GM18867 (cell line): ENCODE measurements at regions not wholly inside any gene's neighbourhood (a gene's known extent, or its start where the extent isn't known, plus 50 kb on each side); places are given as distances from the start of the nearest gene placed in this dataset.
A peak's percentile ranks its signal among the peaks of the same experiment; 100 is the strongest.
"Not testable (repeated sequence)": the region's sequence is repeated elsewhere in the genome, so short reads cannot be mapped to it uniquely, and the experiment has no call there.

Experiments
- ATAC-seq: cut with Tn5 transposase; IDR thresholded peaks from one replicate; pipeline ENCODE4 v1.9.1; 2021; ENCODE audit warnings: mild to moderate bottlenecking, moderate library complexity; ENCODE audit not compliant: unreplicated experiment

DNA sequence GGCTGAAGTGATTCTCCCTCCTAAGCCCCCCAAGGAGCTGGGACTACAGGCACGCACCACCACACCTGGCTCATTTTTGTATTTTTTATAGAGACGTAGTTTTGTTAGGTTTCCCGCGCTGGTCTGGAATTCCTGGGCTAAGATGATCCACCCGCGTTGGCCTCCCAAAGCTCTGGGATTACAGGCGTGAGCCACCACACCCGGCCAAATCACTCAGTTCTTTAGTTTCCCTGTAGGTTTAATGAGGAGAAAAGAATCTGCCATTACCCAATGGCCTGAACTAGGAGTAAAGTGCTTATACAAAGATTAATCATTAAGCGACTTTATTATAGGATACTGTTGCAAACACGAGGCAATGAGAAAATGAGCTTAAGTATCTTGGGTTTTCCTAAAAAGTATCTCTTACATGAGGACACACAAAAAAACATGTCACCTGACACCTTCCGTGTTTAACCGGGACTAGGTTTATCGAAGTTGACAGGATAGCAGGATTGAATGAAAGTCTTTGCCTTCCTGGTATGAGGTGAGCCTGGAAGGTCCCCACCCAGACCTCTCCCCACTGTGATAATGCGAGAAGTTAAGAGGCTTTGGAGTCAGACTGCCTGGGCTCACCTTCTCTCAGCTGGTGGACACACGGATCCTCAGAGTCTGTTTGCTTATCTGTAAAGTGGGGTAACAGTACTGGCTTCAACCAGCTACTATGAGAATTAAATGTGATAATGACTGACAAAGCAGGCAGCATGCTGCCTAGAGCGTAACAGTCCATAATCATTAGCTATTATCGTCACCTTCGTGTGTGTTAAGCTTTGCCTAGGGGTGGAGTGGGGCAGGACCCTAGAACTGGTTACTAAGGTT, 133.5 kb upstream of the KRAS start:
- no peak for ATAC-seq

DNA sequence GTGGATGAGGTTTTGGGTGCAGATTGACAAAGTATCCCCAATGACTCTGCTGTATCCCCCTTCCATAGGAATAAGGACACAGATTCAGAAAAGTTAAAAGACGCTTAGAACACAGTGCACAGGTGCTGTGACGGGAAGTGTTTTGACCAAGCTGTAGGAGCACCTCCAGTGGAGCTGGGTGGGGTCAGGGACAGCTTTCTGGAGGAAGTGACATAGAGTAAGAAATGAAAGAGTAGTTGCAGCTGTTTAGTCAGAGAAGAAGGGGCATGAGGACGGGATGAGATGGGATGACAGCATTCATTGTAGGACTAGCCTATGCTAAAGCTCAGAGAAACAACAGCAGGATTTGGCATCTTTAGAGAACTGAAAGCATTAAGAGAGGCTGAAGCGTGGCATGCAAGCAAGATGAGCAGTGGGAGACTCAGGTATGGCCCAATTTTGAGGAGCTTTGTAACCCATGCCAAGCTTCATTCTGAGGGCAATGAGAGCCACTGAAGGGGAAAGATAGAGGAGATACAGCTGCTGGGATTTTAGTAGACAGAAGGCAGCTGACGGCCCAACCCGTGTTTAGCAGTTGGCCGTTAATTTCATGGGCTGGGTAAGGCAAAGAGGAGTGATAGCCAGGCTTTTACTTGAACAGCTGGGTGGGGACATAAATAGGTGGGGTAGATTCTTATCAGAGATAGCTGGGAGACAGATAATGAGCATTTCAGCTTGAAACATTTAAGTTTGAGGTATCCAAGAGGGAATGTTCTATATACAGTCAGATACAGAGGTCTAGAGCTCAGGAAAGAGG, 131.8 kb upstream of the KRAS start:
- ATAC-seq = no peak

DNA sequence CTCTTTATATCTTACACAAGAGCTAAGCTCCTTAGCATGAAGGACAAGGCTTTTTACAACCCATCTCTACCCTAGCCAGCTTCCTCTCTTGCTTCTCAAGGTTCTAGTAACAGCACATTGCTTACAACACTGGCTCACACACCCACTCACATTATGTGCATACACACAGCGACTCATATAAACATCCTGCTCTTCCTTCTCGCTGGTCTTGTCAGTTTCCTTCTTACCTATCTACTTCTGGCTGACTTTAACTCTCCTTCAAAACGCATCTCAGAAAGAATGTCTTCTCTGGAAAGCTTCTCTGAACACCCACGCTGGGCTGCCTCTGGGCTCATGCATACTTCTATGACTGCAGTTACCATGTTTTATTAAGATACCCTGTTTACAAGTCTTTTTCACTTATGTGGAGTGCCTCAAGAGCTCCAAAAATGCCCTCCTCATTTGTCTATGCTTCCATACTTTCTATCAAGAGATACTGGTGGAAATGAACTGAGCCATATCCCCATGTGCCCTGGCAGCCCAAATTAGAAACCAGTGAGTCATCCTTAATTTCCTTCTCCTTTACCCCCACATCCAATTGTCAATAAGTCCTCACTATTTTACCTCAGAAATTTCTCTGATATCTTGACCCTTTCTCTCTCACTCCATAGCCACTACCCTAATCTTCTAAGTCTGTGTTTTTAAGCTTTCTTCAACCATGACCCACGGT, 126.9 kb upstream of the KRAS start:
- ATAC-seq = peak; percentile 68

DNA sequence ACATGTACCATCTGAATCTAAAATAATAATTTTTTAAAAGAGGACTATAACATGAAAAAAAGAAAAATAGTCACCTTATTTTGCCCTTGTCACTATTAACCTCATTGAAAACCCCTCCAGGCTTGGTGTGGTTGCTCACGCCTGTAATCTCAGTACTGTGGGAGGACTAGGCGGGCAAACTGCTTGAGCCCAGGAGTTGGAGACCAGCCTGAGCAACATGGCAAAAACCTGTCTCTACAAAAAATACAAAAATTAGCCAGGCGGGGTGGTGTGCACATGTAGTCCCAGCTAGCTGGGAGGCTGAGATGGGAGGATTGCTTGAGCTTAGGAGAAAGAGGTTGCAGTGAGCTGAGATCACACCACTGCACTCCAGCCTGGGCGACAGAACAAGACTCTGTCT, 126.3 kb upstream of the KRAS start:
- no peak for ATAC-seq

DNA sequence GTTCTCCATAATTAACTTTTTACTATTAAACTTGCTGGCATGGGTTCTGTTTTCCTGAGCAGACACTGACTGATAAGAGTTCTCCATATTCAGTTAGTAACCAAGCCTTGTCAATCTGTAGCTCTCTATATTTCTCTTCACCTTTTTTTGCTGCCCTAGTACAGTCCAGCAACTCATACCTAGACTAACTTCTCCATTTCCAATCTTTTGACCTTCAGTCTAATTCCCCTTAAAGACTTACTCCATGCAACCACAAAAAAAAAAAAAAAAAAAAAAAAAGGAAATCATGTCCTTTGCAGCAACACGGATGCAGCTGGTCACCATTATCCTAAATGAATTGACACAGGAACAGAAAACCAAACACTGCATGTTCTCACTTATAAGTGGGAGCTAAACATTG, 125.7 kb upstream of the KRAS start:
- ATAC-seq = no peak

DNA sequence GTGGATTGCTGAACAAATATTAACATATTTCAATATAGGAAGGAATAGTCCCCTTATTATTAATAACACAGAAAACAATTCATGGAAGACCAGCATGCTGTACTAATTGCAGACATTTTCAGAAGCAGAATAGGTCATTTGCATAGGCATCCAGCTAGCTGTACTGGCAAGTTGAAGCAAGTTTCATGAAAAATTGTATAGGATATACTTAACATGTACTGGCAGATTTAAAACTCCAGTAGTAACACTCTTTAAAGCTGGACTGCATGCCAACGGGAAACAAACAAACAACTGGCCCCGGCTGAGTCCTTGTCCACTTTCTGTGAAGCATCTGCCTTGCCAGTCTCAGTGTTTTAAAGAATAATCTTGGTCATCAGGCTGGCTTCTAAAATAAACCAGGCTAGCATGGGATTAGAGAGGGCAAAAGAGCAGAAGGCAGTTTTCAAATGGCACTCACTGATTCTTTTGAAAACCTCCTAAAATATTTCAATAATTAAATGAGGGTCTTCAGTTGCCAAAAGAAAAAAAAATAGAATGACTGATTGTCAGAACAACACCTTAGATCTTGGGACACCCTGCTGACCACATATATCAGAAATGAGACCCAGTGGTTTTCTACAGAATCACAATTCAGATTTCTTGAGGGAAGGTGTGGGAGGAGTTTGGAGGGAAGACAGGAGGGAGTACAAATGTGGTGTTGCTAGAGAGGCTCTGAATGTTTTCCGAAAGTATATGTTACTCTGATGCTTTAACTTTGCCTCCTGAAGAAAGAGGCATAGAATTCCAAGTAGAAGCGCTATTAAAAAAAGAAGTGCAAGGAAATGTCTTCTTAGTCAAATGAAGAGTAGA, 122.5 kb upstream of the KRAS start:
- peak; percentile 53 for ATAC-seq

DNA sequence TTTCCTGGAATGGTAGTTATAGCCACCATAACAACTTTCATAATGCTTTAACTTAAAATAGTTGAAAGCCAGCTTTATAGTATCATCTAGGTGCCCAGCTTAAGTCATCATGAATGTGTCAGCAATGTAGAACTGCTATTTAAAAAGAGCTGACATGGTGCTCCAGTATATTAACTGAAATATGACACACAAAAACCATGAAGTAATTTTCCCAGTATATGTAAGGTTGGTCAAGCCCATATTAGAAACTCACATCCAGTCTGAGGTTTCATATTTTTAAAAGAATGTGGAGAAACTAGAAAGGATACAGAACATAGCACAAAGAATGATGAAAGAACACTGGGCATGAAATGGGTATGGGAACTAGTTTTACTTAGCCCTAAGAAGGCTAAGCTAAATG, 121.3 kb upstream of the KRAS start:
- no peak for ATAC-seq

DNA sequence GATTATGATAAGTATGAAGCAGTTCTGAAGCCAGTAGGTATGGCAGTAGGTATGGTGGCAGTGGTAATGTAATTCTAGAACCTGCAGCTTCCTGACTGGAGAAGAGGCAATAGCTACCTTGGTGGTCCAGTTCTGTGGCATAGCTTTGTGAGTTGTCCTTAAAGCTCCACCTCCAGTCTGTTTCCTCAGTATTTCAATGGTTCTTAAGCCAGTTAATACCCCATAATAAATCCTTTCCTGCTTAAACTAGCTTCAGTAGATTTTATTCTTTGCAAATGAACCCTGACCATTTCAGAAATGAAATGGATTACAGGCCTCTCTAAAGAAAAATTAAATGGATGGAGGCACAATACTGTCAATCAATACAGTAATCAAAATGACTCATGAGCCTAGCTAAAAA, 117.8 kb upstream of the KRAS start:
- ATAC-seq = no peak

DNA sequence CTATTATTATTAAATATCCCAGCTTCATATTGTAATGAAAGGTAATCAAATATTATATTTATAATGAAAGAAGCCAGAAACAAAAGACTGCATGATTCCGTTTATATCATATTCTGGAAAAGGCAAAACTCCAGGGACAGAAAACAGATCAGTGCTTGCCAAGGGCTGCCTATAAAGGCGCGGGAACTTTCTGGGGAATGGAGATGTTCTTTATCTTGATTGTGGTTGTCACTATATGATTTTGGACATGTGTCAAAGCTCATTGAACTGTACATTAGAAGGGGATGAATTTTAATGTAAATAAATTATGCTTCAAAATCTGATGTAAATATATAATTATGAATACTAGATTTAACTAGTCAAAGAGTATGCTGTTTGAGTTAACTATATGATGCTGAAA, 115.4 kb upstream of the KRAS start:
- ATAC-seq = no peak

DNA sequence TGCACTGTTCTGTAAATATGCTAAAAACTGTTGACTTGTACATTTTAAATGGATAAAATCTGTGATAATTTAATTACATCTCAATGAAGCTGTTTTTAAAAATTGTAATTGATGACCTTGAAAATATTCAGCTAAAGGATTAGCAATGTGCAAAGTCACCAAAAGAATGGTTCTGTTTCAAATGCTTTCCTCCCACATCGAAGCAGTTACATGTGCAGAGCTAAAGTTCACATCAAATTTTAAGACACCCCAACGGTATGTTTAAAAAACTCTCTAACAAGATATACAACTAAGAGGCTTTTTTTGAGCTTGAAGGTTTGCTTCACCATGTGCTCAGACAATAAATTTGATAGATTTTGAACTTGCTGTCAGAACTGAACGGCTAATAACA, 114.6 kb upstream of the KRAS start:
- peak; percentile 15 for ATAC-seq

DNA sequence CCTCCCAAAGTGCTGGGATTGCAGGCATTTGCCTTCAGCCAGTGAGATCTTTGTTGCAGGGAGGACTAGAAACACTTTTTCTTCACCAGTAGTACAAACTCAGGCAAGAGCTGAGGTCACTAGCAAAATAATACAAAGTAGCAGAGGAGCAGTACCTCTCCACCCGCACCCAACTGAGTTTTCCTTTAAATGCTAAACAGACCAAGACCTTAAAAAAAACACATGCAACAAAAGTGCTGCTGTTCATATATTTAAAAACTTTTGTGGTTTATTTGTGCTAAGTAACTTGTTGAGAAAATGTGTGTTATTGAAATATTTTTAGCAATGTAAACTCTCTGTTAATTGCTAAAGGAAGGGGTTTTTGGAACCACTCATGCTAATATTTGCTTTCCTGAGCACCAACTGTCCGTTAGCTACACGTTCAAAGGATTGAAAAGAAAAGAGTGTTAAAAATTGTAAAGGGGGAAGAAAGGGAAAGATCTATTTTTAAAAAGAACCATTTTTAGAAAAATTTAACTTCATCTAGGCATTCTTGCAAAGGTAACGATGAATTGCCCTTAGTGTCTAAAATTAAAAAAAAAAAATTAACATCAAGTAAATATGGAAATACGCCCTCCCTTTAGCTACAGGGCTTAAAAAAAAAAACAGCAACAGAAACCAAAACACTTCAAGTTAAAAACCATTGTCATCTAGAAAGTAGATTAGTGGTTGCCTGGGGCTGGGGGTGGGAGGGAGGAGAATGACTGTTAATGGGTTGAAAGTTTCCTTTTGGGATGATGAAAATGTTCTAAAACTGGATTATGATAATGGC, 114.0 kb upstream of the KRAS start:
- peak; percentile 89 for ATAC-seq

DNA sequence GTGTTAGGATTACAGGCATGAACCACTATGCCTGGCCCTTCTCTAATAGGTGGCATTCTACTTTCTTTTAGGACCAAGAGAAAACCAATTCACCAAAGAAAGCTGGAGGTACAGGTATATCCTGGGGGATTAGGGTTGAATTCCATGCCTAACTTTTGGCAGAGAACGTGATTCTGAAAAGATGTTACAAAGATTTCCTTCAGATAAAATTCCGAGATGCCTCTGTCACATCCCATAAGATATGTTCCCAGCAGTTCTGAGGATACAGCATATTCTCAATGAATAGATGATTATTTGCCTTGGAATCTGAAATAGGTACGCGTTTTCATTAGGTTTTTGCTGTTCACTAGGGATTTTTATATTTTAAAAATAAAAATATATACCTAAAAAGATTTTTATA, 111.9 kb upstream of the KRAS start:
- ATAC-seq = no peak

DNA sequence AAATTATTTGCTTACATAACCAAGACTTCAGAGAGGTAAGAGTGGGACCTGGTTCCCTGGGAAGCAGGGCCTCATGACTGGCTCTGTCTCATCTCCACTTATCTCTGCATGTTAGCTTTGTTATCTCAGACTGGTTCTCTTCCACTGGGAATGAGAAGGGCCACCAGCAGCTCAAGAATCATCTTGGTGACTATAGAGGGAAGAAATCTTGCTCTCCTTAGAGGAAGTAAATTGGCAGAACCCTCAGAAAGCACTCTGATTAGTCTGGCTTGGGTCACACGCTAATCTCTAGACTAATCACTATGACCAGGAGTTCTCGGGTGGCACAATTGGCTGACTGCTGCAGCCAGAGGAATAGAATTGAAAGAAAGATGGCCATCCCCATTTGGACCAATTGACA, 110.8 kb upstream of the KRAS start:
- no peak for ATAC-seq

DNA sequence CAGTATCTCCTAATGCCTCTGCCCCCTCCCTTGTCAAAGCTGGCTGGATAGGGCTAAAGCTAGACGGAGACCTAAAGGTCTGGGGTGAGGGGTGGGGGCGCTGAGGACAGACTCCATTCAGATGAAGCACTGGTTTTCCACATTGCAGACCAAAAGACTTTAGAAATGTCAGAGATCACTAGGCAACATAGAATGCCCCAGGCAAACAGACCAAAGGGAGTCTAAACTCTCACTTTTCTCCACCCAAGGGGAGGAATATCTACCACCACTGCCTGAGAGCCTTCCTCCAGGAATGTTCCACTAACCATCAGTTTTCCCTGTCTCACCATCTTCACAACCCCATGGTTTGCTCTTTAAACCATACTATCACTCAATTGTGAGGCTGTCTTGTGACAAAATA, 106.9 kb upstream of the KRAS start:
- ATAC-seq = no peak

DNA sequence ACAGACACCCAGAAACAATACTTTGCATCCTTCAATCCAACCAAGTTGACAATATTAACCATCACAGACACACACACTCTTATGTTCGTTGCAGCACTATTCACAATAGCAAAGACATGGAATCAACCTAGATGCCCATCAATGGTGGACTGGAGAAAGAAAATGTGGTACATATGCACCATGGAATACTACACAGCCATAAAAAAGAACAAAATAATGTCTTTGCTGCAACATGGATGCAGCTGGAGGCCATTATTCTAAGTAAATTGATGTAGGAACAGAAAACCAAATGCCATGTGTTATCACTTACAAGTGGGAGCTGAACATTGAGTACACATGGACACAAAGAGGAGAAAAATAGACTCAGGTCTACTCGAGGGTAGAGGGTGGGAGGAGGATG, 102.2 kb upstream of the KRAS start:
- not testable (repeated sequence) for ATAC-seq

DNA sequence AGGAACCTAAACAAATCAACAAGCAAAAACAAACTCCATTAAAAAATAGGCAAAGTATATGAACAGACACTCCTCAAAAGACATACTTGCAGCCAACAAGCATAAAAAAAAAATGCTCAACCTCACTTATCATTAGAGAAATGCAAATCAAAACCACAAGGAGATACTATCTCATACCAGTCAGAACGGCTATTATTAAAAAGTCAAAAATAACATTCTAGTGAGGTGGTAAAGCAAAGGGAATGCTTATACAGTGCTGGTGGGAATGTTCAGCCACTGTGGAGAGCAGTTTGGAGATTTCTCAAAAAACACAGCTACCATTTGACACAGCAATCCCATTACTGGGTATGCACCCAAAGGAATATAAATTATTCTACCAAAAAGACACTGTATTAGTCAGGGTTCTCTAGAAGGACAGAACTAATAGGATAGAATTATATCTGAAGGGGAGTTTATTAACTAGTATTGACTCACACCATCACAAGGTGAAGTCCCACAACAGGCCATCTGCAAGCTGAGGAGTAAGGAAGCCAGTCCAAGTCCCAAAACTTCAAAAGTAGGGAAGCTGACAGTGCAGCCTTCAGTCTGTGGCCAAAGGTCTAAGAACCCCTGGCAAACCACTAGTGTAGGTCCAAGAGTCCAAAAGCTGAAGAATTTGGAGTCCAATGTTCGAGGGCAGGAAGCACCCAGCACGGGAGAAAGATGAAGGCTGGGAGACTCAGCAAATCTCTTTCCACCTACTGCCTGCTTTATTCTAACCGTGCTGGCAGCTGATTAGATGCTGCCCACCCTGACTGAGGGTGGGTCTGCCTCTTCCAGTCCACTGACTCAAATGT, 101.6 kb upstream of the KRAS start:
- ATAC-seq = peak; percentile 81

DNA sequence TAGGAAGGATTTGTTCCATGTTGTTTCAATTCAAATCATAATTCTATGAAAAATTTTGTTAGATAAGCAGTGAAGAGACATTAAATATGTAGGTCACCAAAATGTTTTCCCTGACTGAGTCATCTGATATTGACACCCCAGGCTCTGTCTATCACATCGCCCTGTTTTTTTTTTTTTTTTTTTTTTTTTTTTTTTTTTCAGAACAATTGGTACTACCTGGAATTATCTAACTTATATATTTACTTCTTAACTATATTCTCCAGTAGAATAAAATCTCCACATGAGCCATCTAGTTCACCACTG, 97.8 kb upstream of the KRAS start:
- ATAC-seq = no peak

DNA sequence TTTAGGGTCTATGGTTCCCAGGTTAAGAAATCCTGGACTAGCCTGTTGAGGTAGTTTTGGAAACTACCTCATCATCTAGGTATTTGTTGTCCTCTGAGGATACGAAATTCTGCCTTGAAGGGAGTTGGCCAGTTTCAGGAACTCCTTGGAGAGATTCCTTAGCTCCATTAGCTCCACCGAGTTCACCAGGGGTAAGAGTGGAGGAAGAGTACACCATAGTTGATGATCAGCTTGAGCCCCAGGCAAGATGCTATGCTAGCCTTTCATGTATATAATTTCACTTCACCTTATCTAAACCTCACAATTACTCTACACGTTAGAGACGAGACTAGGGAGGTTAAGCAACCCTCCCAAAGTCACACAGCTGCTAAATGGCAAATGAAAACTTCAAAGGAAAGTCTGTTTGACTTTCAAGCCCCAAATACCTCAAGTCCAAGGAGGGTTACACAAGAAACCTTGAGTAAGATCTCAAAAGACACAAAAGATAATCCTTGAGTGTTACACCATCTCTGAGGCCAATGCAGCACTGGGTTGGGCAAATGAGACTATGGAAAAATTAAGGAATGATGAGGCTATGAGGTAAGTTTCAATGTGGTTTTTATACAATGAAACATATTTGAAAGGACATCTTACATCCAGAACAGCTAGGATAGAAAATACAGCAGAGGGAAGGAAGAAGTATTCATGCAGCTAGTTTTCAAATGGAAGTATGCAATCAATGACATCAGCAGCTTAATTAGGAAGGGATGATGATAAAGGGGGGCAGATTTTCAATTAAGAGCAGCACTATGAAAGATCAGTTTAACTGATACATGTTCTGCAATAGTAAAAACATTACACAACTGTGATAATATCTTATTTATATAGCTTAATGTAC, 97.2 kb upstream of the KRAS start:
- ATAC-seq = no peak
